GM18951 (cell line): ENCODE measurements at regions not wholly inside any gene's neighbourhood (a gene's known extent, or its start where the extent isn't known, plus 50 kb on each side); places are given as distances from the start of the nearest gene placed in this dataset.

Experiments used
- POLR2A ChIP-seq: IDR thresholded peaks from 4 replicates; pipeline ENCODE4 v1.6.1; 2011; ENCODE audit warnings: mild to moderate bottlenecking; ENCODE audit not compliant: insufficient read length, insufficient read depth; ENCODE audit errors: extremely low read depth
- in situ Hi-C: fragments of 300-500 bp; cut with MboI; formaldehyde crosslinking; loops from one replicate; pipeline ENCODE4 v1.12.0; 2022; ENCODE audit warnings: low sequenced_read_pairs, mixed read lengths, inconsistent platforms; ENCODE audit not compliant: unreplicated experiment

- in situ Hi-C loops, result no loop called here
Measured at GRCh38 chr18:75128051-75128605, 80.8 kb downstream of the PTGR3 start.

GRCh38 chr18:75127143-75128021 lies 81.6 kb downstream of the PTGR3 start:
- TF ChIP-seq POLR2A, result no peak
- in situ Hi-C loops, result no loop called here

More at GRCh38 chr18:75128051-75128605, 80.8 kb downstream of the PTGR3 start:
- no peak for TF ChIP-seq POLR2A

DNA sequence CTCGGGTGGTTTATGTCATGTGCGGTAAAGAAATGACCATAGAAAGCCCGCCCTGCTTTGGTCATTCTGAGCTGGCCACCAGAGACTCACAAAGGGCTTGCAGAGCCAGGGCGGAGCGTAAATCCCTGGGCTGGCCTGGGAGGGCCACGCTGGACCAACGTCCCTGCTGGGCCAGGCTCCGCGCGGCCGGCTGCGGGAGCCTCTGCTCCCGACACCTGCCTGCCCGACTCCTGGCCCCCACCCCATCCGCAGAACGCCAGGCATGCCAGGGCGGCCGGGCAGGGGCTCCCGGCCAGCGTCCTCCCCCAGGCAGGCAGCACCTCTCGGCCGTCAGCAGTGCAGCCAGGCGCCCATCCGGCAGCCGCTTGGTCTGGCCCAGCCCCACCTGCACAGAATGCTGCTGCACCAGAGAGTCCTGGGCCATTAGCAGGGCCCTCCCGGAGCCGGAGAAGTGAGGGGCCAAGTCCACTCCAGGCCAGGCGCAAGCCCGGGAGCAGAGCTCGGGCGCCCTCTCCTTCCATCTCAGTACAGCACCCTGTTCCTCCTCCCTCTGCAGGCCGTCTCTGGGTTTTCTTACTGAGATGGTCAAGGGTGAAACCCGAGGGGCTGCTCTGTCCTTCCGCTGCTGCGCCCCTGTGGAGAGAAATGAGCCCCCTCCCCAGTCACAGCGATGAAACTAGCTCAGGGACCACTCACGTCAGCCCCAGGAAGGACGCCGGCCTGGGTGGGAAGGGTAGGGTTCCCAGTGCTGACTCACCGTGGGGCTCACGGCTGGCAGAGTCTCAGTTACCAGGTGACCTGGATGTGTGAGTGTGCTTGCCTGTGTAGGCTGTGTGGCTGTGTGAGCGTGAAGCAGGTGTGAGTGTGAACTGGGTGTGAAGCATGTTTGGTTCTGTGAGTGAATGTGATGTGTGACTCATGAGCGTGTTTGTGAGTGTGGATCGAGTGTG lies 83.3 kb downstream of the PTGR3 start:
- TF ChIP-seq POLR2A, result no peak

GRCh38 chr18:75124991-75125381 lies 84.0 kb downstream of the PTGR3 start:
- in situ Hi-C loops, result no loop called here
- no peak for TF ChIP-seq POLR2A

More for the DNA sequence above, 83.3 kb downstream of the PTGR3 start:
- in situ Hi-C loops, result no loop called here

DNA sequence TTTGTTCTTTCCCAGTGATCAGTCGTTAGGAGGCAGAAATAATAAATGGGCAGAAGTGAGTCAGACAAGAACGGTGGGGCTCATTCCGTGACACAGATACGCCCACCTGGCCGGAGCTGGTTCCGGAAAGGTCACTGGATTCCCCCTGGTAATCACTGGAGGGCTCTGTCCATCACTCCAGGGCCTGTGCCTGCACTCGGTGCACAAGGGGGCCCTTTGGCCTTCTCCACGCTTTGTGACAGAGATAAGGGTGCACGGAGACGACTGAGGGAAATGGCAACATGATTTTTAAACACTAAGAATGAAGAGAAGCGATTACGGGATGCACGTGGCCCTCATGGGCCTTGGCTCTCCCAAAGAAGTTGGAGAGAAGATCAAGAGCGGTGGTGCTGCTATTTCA lies 84.4 kb downstream of the PTGR3 start:
- no peak for TF ChIP-seq POLR2A
- in situ Hi-C loops, result no loop called here

DNA sequence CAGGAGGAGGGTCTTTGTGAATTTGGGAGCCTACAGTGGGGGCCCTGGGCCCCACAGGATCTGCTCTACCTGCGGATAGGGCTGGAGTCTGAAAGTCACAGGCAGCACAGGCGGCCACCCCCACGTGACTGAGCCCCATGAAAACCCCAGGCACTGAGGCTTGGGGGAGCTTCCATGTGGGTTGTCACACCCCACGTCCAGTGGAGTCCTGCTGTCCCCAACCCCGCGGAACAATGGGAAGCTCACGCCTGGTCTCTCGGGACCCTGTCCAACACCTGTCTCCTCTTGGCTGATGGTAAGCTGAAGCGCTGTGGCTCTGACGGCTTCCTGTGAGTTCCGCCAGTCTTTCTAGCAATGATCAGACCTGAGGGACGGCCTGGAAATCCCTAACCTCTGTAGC lies 85.8 kb downstream of the PTGR3 start:
- no peak for TF ChIP-seq POLR2A
- in situ Hi-C loops, result no loop called here

DNA sequence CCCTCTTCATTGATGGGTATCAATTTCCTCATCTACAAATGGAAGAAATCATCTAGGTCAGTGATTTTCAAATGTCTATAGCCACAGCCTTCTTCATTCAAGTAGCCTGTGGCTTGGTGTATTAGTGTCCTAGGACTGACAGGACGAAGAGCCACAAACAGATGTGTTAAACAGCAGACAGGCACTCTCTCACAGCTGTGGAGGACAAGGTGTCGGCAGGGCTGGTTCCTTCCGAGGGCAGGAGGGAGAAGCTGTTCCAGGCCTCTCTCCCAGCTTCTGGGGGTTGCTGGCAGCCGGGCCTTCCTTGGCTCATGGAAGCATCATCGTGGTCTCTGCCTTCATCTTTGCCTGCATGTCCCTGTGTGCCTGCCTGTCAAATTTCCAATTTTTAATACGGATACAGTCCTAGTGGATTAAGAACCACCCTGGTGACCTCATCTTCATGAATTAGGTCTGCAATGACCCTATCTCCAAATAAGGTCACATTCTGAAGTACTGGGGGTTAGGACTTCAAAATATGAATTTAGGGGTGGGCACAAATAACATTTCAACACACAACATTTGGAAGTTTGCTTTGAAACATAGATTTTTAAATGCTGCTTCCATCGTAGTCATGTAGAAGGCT lies 86.5 kb downstream of the PTGR3 start:
- no peak for TF ChIP-seq POLR2A
- in situ Hi-C loops, result no loop called here

DNA sequence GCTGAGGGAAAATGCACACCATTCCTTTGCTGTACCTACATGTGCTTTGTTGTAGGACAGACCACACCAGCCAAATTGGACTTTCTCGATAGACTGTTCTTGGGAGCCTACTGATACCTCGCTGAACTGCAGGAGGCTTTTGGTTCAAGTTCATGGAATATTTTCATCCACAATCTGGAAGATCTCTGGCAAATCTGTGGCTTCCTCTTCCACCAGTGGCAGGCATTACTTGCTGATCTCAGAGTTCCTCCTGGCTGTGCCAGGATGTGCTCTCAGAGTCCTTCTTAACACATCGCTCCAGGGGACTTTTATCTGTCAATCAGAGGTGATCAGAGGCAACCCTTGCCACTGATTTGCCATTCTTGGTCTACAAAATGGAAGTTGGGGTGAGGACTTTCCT lies 87.7 kb downstream of the PTGR3 start:
- TF ChIP-seq POLR2A, result no peak
- in situ Hi-C loops, result no loop called here

DNA sequence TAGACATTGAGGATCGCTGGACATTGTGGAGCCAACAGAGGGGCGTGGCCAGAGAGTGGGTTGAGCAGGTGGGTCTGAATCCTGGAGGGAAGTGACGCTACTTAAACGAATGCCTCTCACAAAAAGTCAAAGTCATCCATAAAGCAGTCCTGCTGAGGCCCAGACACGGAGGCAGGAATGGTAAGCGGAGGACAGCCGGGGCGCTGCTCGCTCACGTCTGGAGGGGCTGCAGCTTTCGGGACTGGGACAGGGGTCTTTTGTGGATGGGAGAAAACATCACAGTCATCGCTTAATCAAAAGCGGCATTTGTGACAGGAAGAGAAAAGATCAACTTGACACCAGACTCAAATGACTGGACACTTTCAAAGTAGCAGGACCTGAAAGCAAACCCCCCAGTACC lies 88.4 kb downstream of the PTGR3 start:
- no peak for TF ChIP-seq POLR2A
- in situ Hi-C loops, result no loop called here

DNA sequence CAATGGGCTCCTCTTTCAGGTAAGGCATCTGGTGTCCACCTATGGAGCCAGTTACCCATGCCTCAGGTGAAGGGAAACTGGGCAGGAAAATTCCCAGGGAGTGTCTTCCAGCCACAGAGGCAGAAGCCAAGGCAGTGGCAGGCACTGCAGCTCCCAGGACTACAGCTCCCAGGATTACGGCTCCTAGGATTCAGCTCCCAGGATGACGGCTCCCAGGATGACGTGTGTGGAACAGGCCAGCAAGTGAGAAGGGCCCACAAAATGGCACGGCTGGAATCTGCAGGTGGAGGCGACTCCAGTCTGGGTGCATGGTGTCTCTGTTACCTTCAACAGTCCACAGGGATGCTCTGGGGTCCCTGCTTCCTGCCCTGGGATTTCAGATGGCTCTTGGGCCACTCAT lies 92.1 kb downstream of the PTGR3 start:
- no peak for TF ChIP-seq POLR2A
- in situ Hi-C loops, result no loop called here

- TF ChIP-seq POLR2A, result no peak
- in situ Hi-C loops, result no loop called here
Measured at GRCh38 chr18:75116165-75116564, 92.8 kb downstream of the PTGR3 start.

DNA sequence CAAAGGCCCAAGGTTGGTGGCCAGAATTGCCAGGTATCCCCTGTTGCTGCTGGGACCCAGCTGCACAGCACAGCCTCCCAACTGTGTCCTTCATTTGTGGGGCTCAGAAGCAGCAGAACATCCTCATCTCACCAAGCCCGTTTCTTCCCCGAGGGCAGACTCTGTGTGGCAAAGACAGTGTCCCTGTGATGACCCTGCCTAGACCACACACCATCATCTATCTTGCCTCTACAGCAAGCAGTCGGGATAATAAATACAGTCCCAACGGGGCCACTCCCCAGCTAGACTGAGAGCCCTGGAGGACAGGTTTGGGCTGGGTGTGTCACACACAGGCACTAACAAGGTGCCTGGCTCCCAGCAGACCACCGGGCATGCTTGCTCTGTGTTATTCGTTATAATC lies 93.4 kb downstream of the PTGR3 start:
- TF ChIP-seq POLR2A, result no peak
- in situ Hi-C loops, result no loop called here
